CD8-positive, alpha-beta memory T cell (primary cell): ENCODE measurements at regions not wholly inside any gene's neighbourhood (a gene's known extent, or its start where the extent isn't known, plus 50 kb on each side); places are given as distances from the start of the nearest gene placed in this dataset.

Source experiments
- CTCF ChIA-PET: fragments of 350-600 bp; sonication (Branson Sonifier 250); formaldehyde crosslinking; loops from one replicate; lab custom pipeline; 2021; ENCODE audit warnings: antibody characterized with exemption; lab: Charles Lee
- POLR2A ChIA-PET: fragments of 350-600 bp; sonication (Branson Sonifier 250); formaldehyde crosslinking; loops from one replicate; lab custom pipeline; 2021; ENCODE audit warnings: antibody characterized with exemption; lab: Charles Lee
- DNase-seq, 5 donors: peaks; one replicate each; pipeline versions ENCODE4 v3.0.0 to v3.0.0-alpha.2; 2020 to 2022; ENCODE audit warnings: mixed read lengths in 1 of 5
- H3K27ac ChIP-seq: one replicate; pipeline ENCODE4 v1.7.0; 2013; ENCODE audit warnings: low read depth, mild to moderate bottlenecking, low read length, moderate library complexity
- H3K27me3 ChIP-seq: 2 replicates; pipeline ENCODE4 v1.7.0; 2013; ENCODE audit warnings: low read length, mild to moderate bottlenecking; ENCODE audit not compliant: insufficient read depth, poor library complexity, severe bottlenecking
- H3K36me3 ChIP-seq: 2 replicates; pipeline ENCODE4 v1.7.0; 2013; ENCODE audit warnings: mild to moderate bottlenecking, low read length, moderate library complexity; ENCODE audit not compliant: insufficient read depth
- H3K4me1 ChIP-seq: 2 replicates; pipeline ENCODE4 v1.7.0; 2013; ENCODE audit warnings: mild to moderate bottlenecking, low read length, moderate library complexity; ENCODE audit not compliant: insufficient read depth
- H3K4me3 ChIP-seq: 2 replicates; pipeline ENCODE4 v1.7.0; 2013; ENCODE audit warnings: mild to moderate bottlenecking, low read length
- H3K9me3 ChIP-seq: 2 replicates; pipeline ENCODE4 v1.7.0; 2013; ENCODE audit warnings: mild to moderate bottlenecking, low read length
- H3K27ac Mint-ChIP-seq, 8 donors: one replicate each; pipeline ENCODE4 v1.8.0; 2020 to 2021; ENCODE audit warnings: mixed read lengths in 8 of 8, mild to moderate bottlenecking in 6 of 8, inconsistent platforms in 3 of 8, moderate library complexity in 3 of 8
- H3K27me3 Mint-ChIP-seq, 2 donors: one replicate each; pipeline ENCODE4 v1.8.0; 2020 to 2021; ENCODE audit warnings: mixed read lengths in 2 of 2, mild to moderate bottlenecking in 1 of 2, moderate library complexity in 1 of 2
- H3K36me3 Mint-ChIP-seq, 3 donors: one replicate each; pipeline ENCODE4 v1.8.0; 2020 to 2021; ENCODE audit warnings: mixed read lengths in 3 of 3, inconsistent platforms in 1 of 3, mild to moderate bottlenecking in 1 of 3
- H3K4me1 Mint-ChIP-seq, 3 donors: one replicate each; pipeline ENCODE4 v1.8.0; 2020 to 2021; ENCODE audit warnings: mixed read lengths in 3 of 3, inconsistent platforms in 1 of 3, mild to moderate bottlenecking in 1 of 3
- H3K4me3 Mint-ChIP-seq, 7 donors: one replicate each; pipeline ENCODE4 v1.8.0; 2020 to 2021; ENCODE audit warnings: mixed read lengths in 7 of 7, mild to moderate bottlenecking in 6 of 7, moderate library complexity in 4 of 7, inconsistent platforms in 2 of 7
- H3K9me3 Mint-ChIP-seq, 5 donors: one replicate each; pipeline ENCODE4 v1.8.0; 2020 to 2022; ENCODE audit warnings: mixed read lengths in 5 of 5, mild to moderate bottlenecking in 3 of 5, moderate library complexity in 2 of 5, inconsistent platforms in 1 of 5

DNA sequence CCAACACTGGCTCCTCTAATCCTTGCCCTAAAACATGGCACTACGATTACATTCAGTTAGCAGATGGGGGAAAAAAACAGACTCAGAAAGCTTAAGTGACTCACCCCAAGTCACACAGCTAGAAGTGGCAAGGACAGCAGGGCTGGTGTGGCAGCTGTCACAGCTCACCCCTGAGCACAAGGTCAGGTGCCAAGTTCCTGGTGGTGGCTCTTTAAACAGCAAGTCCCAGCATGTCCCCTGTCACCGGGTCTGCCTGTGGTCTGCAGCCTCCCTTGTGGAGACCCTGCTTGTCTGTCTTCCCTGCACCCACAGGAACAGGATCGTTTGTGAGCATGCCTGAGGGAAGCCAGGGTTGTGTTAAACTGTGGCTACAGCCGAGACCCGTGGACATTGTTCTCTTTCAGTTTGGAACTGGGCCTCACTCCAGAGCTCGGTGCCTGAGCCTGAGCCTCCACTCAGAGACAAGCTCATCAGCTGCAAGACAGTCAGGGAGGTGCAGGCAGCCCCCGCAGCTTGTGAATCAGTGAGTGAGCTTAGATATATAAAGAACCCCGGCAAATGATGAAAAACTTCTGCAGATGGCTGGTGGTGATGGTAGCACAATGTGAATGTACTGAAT, 260.8 kb downstream of the BCOR start:
- no peak overlapping the region for H3K27ac Mint-ChIP-seq
- no peaks in the 10 kb centered on the region for H3K4me1 Mint-ChIP-seq
- CTCF ChIA-PET: no interaction called here
- no peaks in the 10 kb centered on the region for H3K36me3 Mint-ChIP-seq
- no peak overlapping the region for H3K4me3 ChIP-seq
- no peaks in the 10 kb centered on the region for H3K36me3 ChIP-seq
- peaks cover 0 to 8% of the 10 kb centered on the region in 2 donors for H3K27me3 Mint-ChIP-seq
- no peaks in the 10 kb centered on the region for H3K27me3 ChIP-seq
- no peaks in the 10 kb centered on the region for H3K4me1 ChIP-seq
- H3K27ac ChIP-seq: no peak overlapping the region
- no peak overlapping the region for H3K4me3 Mint-ChIP-seq
- no peaks in the 10 kb centered on the region for H3K9me3 ChIP-seq
- H3K9me3 Mint-ChIP-seq: no peaks in the 10 kb centered on the region
- no peak for DNase-seq
- POLR2A ChIA-PET: no interaction called here

GRCh38 chrX:39837688-39838087, 260.1 kb downstream of the BCOR start:
- DNase-seq: no peak
- Mint-ChIP-seq H3K4me1 (no peaks in the 10 kb centered on the region), H3K4me3 (no peak overlapping the region), H3K27ac (no peak overlapping the region), H3K9me3 (no peaks in the 10 kb centered on the region), H3K27me3 (peaks cover 0 to 8% of the 10 kb centered on the region in 2 donors), H3K36me3 (no peaks in the 10 kb centered on the region)
- H3K36me3 ChIP-seq: no peaks in the 10 kb centered on the region
- H3K9me3 ChIP-seq: no peaks in the 10 kb centered on the region
- H3K4me3 ChIP-seq: no peak overlapping the region
- ChIA-PET CTCF (interaction anchor here (1.5 kb wide), 1 partner anchor 13 kb away, joined by 3 read pairs; no protein-coding TSS in a partner anchor), POLR2A (no interaction called here)
- no peaks in the 10 kb centered on the region for H3K27me3 ChIP-seq
- H3K4me1 ChIP-seq: no peaks in the 10 kb centered on the region
- H3K27ac ChIP-seq: no peak overlapping the region

- no peaks in the 10 kb centered on the region for H3K27me3 ChIP-seq
- ChIA-PET POLR2A (no interaction called here), CTCF (no interaction called here)
- H3K27me3 Mint-ChIP-seq: peaks cover 0 to 10% of the 10 kb centered on the region in 2 donors
- no peaks in the 10 kb centered on the region for H3K9me3 Mint-ChIP-seq
- H3K4me3 ChIP-seq: no peak overlapping the region
- H3K4me1 Mint-ChIP-seq: no peaks in the 10 kb centered on the region
- H3K36me3 ChIP-seq: no peaks in the 10 kb centered on the region
- peak overlapping the region in 1 of 7 donors; percentile 28 for H3K4me3 Mint-ChIP-seq
- H3K36me3 Mint-ChIP-seq: no peaks in the 10 kb centered on the region
- H3K27ac Mint-ChIP-seq: peak overlapping the region in 1 of 8 donors; percentile 47
- no peaks in the 10 kb centered on the region for H3K4me1 ChIP-seq
- no peaks in the 10 kb centered on the region for H3K9me3 ChIP-seq
- no peak overlapping the region for H3K27ac ChIP-seq
- no peak for DNase-seq
Observed at GRCh38 chrX:39839371-39839770, 258.4 kb downstream of the BCOR start.

GRCh38 chrX:39840133-39840532, 257.6 kb downstream of the BCOR start:
- H3K27ac Mint-ChIP-seq: no peak overlapping the region
- CTCF ChIA-PET: no interaction called here
- Histone ChIP-seq H3K9me3 (no peaks in the 10 kb centered on the region), H3K27ac (no peak overlapping the region), H3K4me3 (no peak overlapping the region), H3K36me3 (no peaks in the 10 kb centered on the region), H3K4me1 (no peaks in the 10 kb centered on the region), H3K27me3 (no peaks in the 10 kb centered on the region)
- POLR2A ChIA-PET: no interaction called here
- H3K27me3 Mint-ChIP-seq: peaks cover 0 to 10% of the 10 kb centered on the region in 2 donors
- H3K9me3 Mint-ChIP-seq: no peaks in the 10 kb centered on the region
- no peak for DNase-seq
- no peak overlapping the region for H3K4me3 Mint-ChIP-seq
- no peaks in the 10 kb centered on the region for H3K4me1 Mint-ChIP-seq
- no peaks in the 10 kb centered on the region for H3K36me3 Mint-ChIP-seq

GRCh38 chrX:39840581-39841093, 257.1 kb downstream of the BCOR start:
- Histone ChIP-seq H3K27me3 (no peaks in the 10 kb centered on the region), H3K4me1 (no peaks in the 10 kb centered on the region), H3K9me3 (no peaks in the 10 kb centered on the region), H3K27ac (no peak overlapping the region), H3K36me3 (no peaks in the 10 kb centered on the region), H3K4me3 (no peak overlapping the region)
- H3K27ac Mint-ChIP-seq: no peak overlapping the region
- H3K4me1 Mint-ChIP-seq: no peaks in the 10 kb centered on the region
- no peaks in the 10 kb centered on the region for H3K9me3 Mint-ChIP-seq
- H3K4me3 Mint-ChIP-seq: no peak overlapping the region
- ChIA-PET POLR2A (no interaction called here), CTCF (interaction anchor here (1.5 kb wide), 1 partner anchor 11 kb away, joined by 3 read pairs; no protein-coding TSS in a partner anchor)
- H3K36me3 Mint-ChIP-seq: no peaks in the 10 kb centered on the region
- H3K27me3 Mint-ChIP-seq: peaks cover 0 to 10% of the 10 kb centered on the region in 2 donors
- DNase-seq: no peak

GRCh38 chrX:39841604-39842003, 256.2 kb downstream of the BCOR start:
- Mint-ChIP-seq H3K4me3 (no peak overlapping the region), H3K36me3 (no peaks in the 10 kb centered on the region), H3K27me3 (peaks cover 0 to 8% of the 10 kb centered on the region in 2 donors), H3K4me1 (no peaks in the 10 kb centered on the region), H3K27ac (peak overlapping the region in 1 of 8 donors; percentile 54), H3K9me3 (peaks cover 0 to 2% (median 0%) of the 10 kb centered on the region in 5 donors)
- no peak for DNase-seq
- Histone ChIP-seq H3K27me3 (no peaks in the 10 kb centered on the region), H3K4me1 (no peaks in the 10 kb centered on the region), H3K4me3 (no peak overlapping the region), H3K9me3 (no peaks in the 10 kb centered on the region), H3K27ac (no peak overlapping the region), H3K36me3 (no peaks in the 10 kb centered on the region)
- CTCF ChIA-PET: interaction anchor here (1.5 kb wide), 1 partner anchor 10 kb away, joined by 3 read pairs; no protein-coding TSS in a partner anchor
- POLR2A ChIA-PET: no interaction called here

GRCh38 chrX:39842281-39842973, 255.3 kb downstream of the BCOR start:
- CTCF ChIA-PET: no interaction called here
- H3K27ac Mint-ChIP-seq: no peak overlapping the region
- Histone ChIP-seq H3K27ac (no peak overlapping the region), H3K27me3 (no peaks in the 10 kb centered on the region), H3K9me3 (no peaks in the 10 kb centered on the region), H3K36me3 (no peaks in the 10 kb centered on the region), H3K4me3 (no peak overlapping the region), H3K4me1 (no peaks in the 10 kb centered on the region)
- POLR2A ChIA-PET: no interaction called here
- no peak overlapping the region for H3K4me3 Mint-ChIP-seq
- no peaks in the 10 kb centered on the region for H3K4me1 Mint-ChIP-seq
- DNase-seq: no peak
- H3K27me3 Mint-ChIP-seq: peaks cover 0 to 8% of the 10 kb centered on the region in 2 donors
- peaks cover 0 to 6% (median 0%) of the 10 kb centered on the region in 5 donors for H3K9me3 Mint-ChIP-seq
- no peaks in the 10 kb centered on the region for H3K36me3 Mint-ChIP-seq

DNA sequence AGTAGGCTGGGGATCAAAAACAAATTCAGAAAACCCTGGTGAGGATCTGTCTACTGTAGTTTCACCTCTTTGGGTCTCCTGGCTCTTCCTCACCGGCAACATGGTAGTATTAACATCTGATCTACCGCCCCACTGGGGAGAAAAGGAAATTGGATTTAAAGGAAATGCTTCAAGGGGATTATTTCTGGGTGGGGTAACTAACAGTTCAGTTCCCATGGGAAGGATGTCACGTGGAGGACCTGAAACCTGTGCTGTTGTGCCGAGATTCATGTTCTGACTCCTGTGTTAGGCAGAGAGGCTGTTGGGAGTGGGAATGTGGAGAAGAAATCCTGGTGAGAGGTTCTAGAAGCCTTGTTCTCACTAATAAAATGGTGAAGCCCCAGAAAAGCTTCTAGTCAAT, 254.4 kb downstream of the BCOR start:
- H3K4me1 Mint-ChIP-seq: no peaks in the 10 kb centered on the region
- H3K9me3 ChIP-seq: no peaks in the 10 kb centered on the region
- H3K9me3 Mint-ChIP-seq: peaks cover 0 to 6% (median 0%) of the 10 kb centered on the region in 5 donors
- H3K27ac ChIP-seq: no peak overlapping the region
- DNase-seq: no peak
- CTCF ChIA-PET: no interaction called here
- no peaks in the 10 kb centered on the region for H3K36me3 Mint-ChIP-seq
- POLR2A ChIA-PET: no interaction called here
- no peak overlapping the region for H3K4me3 ChIP-seq
- H3K27me3 ChIP-seq: no peaks in the 10 kb centered on the region
- H3K4me3 Mint-ChIP-seq: no peak overlapping the region
- H3K4me1 ChIP-seq: no peaks in the 10 kb centered on the region
- peaks cover 0 to 8% of the 10 kb centered on the region in 2 donors for H3K27me3 Mint-ChIP-seq
- H3K36me3 ChIP-seq: no peaks in the 10 kb centered on the region
- peak overlapping the region in 1 of 8 donors; percentile 48 for H3K27ac Mint-ChIP-seq
